Heart right ventricle (tissue), 16 donors: ENCODE measurements at regions not wholly inside any gene's neighbourhood (a gene's known extent, or its start where the extent isn't known, plus 50 kb on each side); places are given as distances from the start of the nearest gene placed in this dataset.

Experiments
- ATAC-seq, 8 donors: fragments of 200-7000 bp; cut with Tn5 transposase; one replicate each; pipeline ENCODE4 v1.9.1; 2020; ENCODE audit warnings: mild to moderate bottlenecking in 8 of 8, moderate library complexity in 8 of 8, moderate number of reproducible peaks in 1 of 8
- DNase-seq, 2 donors: peaks; one replicate each; pipeline ENCODE4 v3.0.0-alpha.2; 2020
- H3K27ac ChIP-seq, 10 donors: fragments of 200-600 bp; sonication (generic) in 2 of 10; one replicate each; pipeline versions ENCODE4 v1.5.0 to v1.8.0; 2020 to 2022; ENCODE audit warnings: mild to moderate bottlenecking in 3 of 10
- H3K27me3 ChIP-seq, 7 donors: fragments of 200-600 bp; one replicate each; pipeline ENCODE4 v1.8.0; 2021 to 2022; ENCODE audit warnings: mild to moderate bottlenecking in 2 of 7
- H3K36me3 ChIP-seq, 9 donors: fragments of 200-600 bp; sonication (generic) in 1 of 9; one replicate each; pipeline versions ENCODE4 v1.5.0 to v1.8.0; 2020 to 2022; ENCODE audit warnings: mild to moderate bottlenecking in 2 of 9
- H3K4me1 ChIP-seq, 9 donors: fragments of 200-600 bp; sonication (generic) in 1 of 9; one replicate each; pipeline versions ENCODE4 v1.5.0 to v1.8.0; 2020 to 2022; ENCODE audit warnings: mild to moderate bottlenecking in 4 of 9
- H3K4me3 ChIP-seq, 10 donors: fragments of 200-600 bp; sonication (generic) in 2 of 10; one replicate each; pipeline versions ENCODE4 v1.5.0 to v1.8.0; 2020 to 2022; ENCODE audit warnings: mild to moderate bottlenecking in 7 of 10, moderate library complexity in 2 of 10
- H3K9me3 ChIP-seq, 11 donors: fragments of 200-600 bp in 10 of 11; sonication (generic) in 2 of 11; one replicate each; pipeline versions ENCODE4 v1.5.0 to v1.8.0; 2013 to 2022; ENCODE audit warnings: mild to moderate bottlenecking in 2 of 11, control low read depth in 1 of 11, moderate library complexity in 1 of 11
- CTCF ChIP-seq, 9 donors: fragments of 200-600 bp; sonication (generic) in 2 of 9; IDR thresholded peaks; one replicate each; pipeline versions ENCODE4 v1.5.0 to v1.8.0; 2021 to 2022; ENCODE audit warnings: antibody characterized with exemption in 9 of 9, mild to moderate bottlenecking in 5 of 9, moderate library complexity in 1 of 9
- WGBS, 2 donors: extraction: QIAGEN DNeasy Blood & Tissue Kit; methylation state at CpG; one replicate each; pipeline ENCODE4 v1.1.7; 2013; ENCODE audit warnings: inconsistent platforms in 1 of 2; 5-methylcytosine and 5-hydroxymethylcytosine counted together
- intact Hi-C, 10 donors: fragments of 100-400 bp; cut with DNase I; formaldehyde crosslinking; loops; one replicate each; pipeline versions ENCODE4 v1.11.1 to v1.14.2; 2022
- donor health status: Arrhythmogenic right ventricular cardiomyopathy.
- donor health status: ischemic (EF 13 %, LVEDD 7.1; RV severe dilation, severe dysfunction).
- donor health status: healthy with polysubstance abuse.
- donor health status: DM: no; HTN: yes; CAD: no.
- donor health status: DM: no; HTN: no; CAD: no.
- donor health status: ischemic (EF 25% LVEDD 6.9; RV normal size, moderate dysfunction).
- donor health status: ischemic (EF 25% LVEDD 5.7; RV mildly dilated, moderate dysfunction).
- donor health status: healthy.
- donor health status: DM: yes; HTN: yes; CAD: no.
- donor health status: Ischemic cardiomyopathy.
- donor health status: ischemic (EF 35%, LVEDD 5.7; RV mildly dilated, moderate dysfunction).
- donor health status: nonischemic (EF 11% LVEDD 7.7; RV severe dilation, severe dysfunction).
- donor health status: DM: yes; HTN: yes; CAD: no.
- donor health status: PGD.
- donor health status: ischemic (EF 29% LVEDD 5.4; RV normal size, mild dysfunction).
- donor health status: nonischemic (EF 23%, LVEDD 6.1; RV moderate dilation, normal function).

- H3K9me3 ChIP-seq: no peaks in the 10 kb centered on the region
- no peak for TF ChIP-seq CTCF (IDR thresholded peaks at IDR 0.05)
- WGBS, 2 donors: 48 to 51% methylated on average over 3 of the region's 3 CpGs
These were observed 75.7 kb downstream of the IRX1 start for GRCh38 chr5:3671337-3671736.

DNA sequence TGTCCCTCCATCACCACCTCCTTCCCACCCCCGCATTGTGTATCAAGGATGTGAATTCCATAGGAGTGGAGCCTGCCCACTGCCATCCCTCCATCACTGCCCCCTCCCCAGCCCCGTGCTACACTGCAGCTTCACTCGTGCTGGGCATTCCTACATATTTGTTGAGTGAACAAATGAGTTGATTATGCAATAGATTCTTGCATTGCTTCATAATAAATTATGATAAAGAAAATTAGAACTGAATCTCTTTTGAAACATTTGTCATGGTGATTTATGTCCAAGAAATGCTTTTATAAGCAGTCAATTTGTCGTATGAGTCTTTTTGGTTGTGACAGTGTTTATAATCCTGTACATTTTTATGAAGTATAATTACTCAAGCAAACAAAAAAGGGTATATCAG, 83.2 kb downstream of the IRX1 start:
- H3K4me3 ChIP-seq: no peak overlapping the region
- H3K9me3 ChIP-seq: no peaks in the 10 kb centered on the region
- no peaks in the 10 kb centered on the region for H3K4me1 ChIP-seq
- H3K36me3 ChIP-seq: no peaks in the 10 kb centered on the region
- intact Hi-C loops: no loop called here
- no peak for ATAC-seq
- no peak for TF ChIP-seq CTCF (IDR thresholded peaks at IDR 0.05)
- DNase-seq: no peak
- H3K27me3 ChIP-seq: peaks cover 0 to 10% (median 3%) of the 10 kb centered on the region in 7 donors
- no peak overlapping the region for H3K27ac ChIP-seq
- 63 to 71% methylated on average over 4 of the region's 4 CpGs for WGBS, 2 donors

More at GRCh38 chr5:3671337-3671736, 75.7 kb downstream of the IRX1 start:
- Histone ChIP-seq H3K27ac (no peak overlapping the region), H3K36me3 (no peaks in the 10 kb centered on the region), H3K27me3 (no peaks in the 10 kb centered on the region), H3K4me3 (no peak overlapping the region), H3K4me1 (no peaks in the 10 kb centered on the region)
- DNase-seq: no peak
- ATAC-seq: no peak
- intact Hi-C loops: loop anchor here in 1 of 10 donors (1.0 kb wide), 1 partner anchor 28 kb away; no protein-coding TSS in a partner anchor

DNA sequence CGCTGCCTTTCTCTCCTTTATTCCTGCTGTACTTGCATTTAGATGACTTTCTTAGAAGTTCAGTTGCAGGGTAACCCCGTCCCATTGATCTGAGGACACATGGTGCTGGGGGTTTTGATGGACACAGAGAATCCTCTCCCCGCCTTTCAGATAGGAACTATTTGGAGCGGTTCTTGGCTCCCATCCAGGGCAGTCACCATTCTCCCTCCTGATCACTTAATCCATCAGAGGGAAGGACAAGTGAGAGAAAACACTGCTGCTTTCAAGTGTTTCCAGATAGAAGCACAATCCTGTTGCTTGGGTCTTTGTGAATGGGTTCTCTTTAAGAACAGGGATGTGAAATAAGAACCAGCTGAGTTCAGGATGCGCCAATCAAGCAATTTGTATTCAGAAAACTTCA, 85.2 kb downstream of the IRX1 start:
- Histone ChIP-seq H3K9me3 (no peaks in the 10 kb centered on the region), H3K27me3 (peaks cover 0 to 10% (median 3%) of the 10 kb centered on the region in 7 donors), H3K4me3 (no peak overlapping the region), H3K27ac (no peak overlapping the region), H3K4me1 (no peaks in the 10 kb centered on the region), H3K36me3 (no peaks in the 10 kb centered on the region)
- ATAC-seq: no peak
- TF ChIP-seq CTCF (IDR thresholded peaks at IDR 0.05): no peak
- DNase-seq: no peak
- WGBS, 2 donors: 67 to 74% methylated on average over 5 of the region's 5 CpGs
- intact Hi-C loops: no loop called here

DNA sequence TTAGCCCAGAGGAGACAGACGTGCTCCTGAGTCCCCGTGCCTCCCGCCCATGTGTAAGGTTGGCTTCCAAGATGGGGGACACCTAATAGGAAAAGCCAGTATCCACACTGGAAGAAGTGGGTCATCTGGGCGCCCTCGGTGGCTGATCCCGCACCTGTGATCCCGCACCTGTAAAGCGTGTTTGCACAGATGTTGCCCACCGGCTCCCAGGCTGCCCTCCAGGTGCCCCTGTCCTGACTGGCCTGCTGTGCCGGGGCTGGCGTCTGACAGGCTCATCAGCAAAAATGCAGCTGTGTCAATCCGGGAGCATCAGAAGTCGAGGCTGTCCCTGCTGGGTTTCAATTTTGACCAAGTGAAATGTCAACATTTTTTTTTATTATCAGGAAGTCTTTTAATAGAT, 88.5 kb downstream of the IRX1 start:
- ATAC-seq: no peak

More for the DNA sequence above, 88.5 kb downstream of the IRX1 start:
- TF ChIP-seq CTCF (IDR thresholded peaks at IDR 0.05): no peak
- H3K4me1 ChIP-seq: no peaks in the 10 kb centered on the region
- no peak overlapping the region for H3K4me3 ChIP-seq
- intact Hi-C loops: no loop called here
- no peak overlapping the region for H3K27ac ChIP-seq
- 80 to 84% methylated on average over 13 of the region's 13 CpGs for WGBS, 2 donors
- no peaks in the 10 kb centered on the region for H3K36me3 ChIP-seq
- H3K27me3 ChIP-seq: peaks cover 0 to 10% (median 3%) of the 10 kb centered on the region in 7 donors
- H3K9me3 ChIP-seq: no peaks in the 10 kb centered on the region
- DNase-seq: no peak
